ENCODE measurements at regions not wholly inside any gene's neighbourhood (a gene's known extent, or its start where the extent isn't known, plus 50 kb on each side); places are given as distances from the start of the nearest gene placed in this dataset.

DNA sequence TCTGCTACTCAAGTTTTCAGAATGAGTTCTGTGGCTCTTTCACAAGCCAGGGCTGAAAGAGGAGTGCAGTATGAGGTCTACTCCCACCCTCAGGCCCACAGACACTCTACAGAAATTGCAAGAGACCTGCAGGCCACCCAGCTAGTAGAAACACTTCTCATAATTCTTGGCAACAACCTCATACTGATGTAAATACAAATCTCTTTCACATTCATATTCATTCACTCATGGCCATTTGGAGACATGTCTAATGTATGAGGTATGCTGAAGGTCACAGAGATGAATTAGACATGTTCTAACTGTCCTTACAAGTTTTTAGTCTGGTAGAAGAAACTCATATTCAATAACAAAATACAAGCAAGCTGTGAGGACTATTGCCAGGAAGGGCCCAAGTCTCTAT lies 83.8 kb upstream of the KLHL29 start:
- Histone ChIP-seq H3K4me1 (peaks cover 0 to 3% (median 0%) of the 10 kb centered on the region in 12 donors), H3K27me3 (peaks cover 0 to 2% (median 0%) of the 10 kb centered on the region in 9 donors), H3K9me3 (no peaks in the 10 kb centered on the region), H3K4me3 (no peak overlapping the region), H3K36me3 (no peaks in the 10 kb centered on the region), H3K27ac (no peak overlapping the region)
- no peak for TF ChIP-seq POLR2A (IDR thresholded peaks at IDR 0.05)
- TF ChIP-seq, protein P1, sequence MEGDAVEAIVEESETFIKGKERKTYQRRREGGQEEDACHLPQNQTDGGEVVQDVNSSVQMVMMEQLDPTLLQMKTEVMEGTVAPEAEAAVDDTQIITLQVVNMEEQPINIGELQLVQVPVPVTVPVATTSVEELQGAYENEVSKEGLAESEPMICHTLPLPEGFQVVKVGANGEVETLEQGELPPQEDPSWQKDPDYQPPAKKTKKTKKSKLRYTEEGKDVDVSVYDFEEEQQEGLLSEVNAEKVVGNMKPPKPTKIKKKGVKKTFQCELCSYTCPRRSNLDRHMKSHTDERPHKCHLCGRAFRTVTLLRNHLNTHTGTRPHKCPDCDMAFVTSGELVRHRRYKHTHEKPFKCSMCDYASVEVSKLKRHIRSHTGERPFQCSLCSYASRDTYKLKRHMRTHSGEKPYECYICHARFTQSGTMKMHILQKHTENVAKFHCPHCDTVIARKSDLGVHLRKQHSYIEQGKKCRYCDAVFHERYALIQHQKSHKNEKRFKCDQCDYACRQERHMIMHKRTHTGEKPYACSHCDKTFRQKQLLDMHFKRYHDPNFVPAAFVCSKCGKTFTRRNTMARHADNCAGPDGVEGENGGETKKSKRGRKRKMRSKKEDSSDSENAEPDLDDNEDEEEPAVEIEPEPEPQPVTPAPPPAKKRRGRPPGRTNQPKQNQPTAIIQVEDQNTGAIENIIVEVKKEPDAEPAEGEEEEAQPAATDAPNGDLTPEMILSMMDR (IDR thresholded peaks at IDR 0.05) = no peak
- intact Hi-C loops (cut with DNase I) = no loop called here
- no peak for ATAC-seq
- DNase-seq = no peak

DNA sequence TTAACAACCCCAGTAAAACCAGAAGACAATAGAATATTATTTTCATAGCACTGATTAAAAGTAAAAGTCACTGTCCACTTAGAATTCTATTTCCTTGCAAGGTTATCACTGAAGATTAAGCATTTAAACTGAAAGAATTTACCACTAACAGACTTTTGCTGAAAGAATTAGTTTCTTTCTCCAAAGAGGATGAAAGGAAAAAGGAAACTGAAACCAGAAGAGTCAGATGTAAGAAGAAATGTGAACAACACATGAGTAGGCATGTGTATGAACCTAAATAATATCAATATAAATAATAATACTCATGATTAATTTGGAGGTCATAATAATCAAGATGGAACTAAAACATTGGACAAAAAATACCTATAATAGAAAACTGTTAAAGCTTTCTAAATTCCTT lies 82.4 kb upstream of the KLHL29 start:
- Histone ChIP-seq H3K27ac (no peak overlapping the region), H3K4me1 (peaks cover 0 to 3% (median 0%) of the 10 kb centered on the region in 12 donors), H3K9me3 (no peaks in the 10 kb centered on the region), H3K27me3 (no peaks in the 10 kb centered on the region), H3K36me3 (no peaks in the 10 kb centered on the region), H3K4me3 (no peak overlapping the region)
- ATAC-seq = no peak
- DNase-seq = no peak
- TF ChIP-seq, protein P1 (IDR thresholded peaks at IDR 0.05) = no peak
- no peak for TF ChIP-seq POLR2A (IDR thresholded peaks at IDR 0.05)
- intact Hi-C loops (cut with DNase I) = no loop called here

DNA sequence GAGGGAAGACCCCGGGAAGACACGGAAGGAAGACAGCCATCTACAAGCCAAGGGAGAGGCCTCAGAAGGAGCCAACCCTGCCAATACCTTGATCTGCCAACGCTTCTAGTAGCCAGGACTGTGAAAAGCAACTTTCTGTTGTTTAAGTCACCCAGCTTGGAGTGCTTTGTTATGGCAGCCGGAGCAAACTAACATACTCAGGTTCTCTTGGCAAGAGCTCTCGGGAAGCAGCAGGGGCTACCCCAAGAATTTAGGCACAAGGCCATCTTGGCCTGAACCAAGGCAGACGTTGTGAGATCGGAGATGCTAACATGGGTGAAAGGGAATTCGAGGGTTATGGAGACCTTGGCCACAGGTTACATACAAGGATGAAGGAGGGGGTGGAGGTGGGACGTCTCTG lies 78.6 kb upstream of the KLHL29 start:
- ATAC-seq (no peak), DNase-seq (no peak)
- peaks cover 0 to 3% (median 0%) of the 10 kb centered on the region in 9 donors for H3K27me3 ChIP-seq
- H3K4me3 ChIP-seq = no peak overlapping the region
- H3K27ac ChIP-seq = no peak overlapping the region
- WGBS, 4 donors = 80 to 82% (median 81%) methylated on average over 9 of the region's 9 CpGs
- H3K9me3 ChIP-seq = no peaks in the 10 kb centered on the region
- intact Hi-C loops (cut with DNase I) = no loop called here
- H3K4me1 ChIP-seq = peaks cover 0 to 3% (median 0%) of the 10 kb centered on the region in 12 donors
- TF ChIP-seq POLR2A (IDR thresholded peaks at IDR 0.05) = no peak
- TF ChIP-seq, protein P1 (IDR thresholded peaks at IDR 0.05) = no peak
- no peaks in the 10 kb centered on the region for H3K36me3 ChIP-seq

DNA sequence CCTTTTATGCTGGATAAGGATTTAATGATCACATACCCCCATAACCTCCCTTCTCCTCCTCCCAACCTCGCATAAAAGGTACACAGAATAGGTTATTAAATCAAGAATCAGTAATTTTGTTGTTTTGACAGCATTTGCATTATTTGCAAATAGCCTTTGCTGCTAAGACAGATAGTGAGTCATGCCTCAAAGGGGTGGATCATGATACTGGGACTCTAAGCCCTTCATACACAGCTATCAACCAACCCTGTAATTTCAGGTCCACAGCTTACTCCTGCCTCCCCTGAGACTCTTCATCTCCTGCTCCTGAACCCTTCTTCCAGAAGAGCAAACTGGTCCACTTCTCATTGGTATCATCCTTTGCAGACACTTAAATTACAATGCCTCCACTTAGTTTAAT lies 73.8 kb upstream of the KLHL29 start:
- Histone ChIP-seq H3K27ac (no peak overlapping the region), H3K4me3 (no peak overlapping the region), H3K36me3 (no peaks in the 10 kb centered on the region), H3K27me3 (peaks cover 0 to 3% (median 0%) of the 10 kb centered on the region in 9 donors), H3K4me1 (no peaks in the 10 kb centered on the region), H3K9me3 (no peaks in the 10 kb centered on the region)
- TF ChIP-seq, protein P1 (IDR thresholded peaks at IDR 0.05) = no peak
- no peak for TF ChIP-seq POLR2A (IDR thresholded peaks at IDR 0.05)
- ATAC-seq (no peak), DNase-seq (no peak)
- WGBS, 4 donors = 51 to 68% (median 54%) methylated on average over 1 of the region's 1 CpG
- intact Hi-C loops (cut with DNase I) = no loop called here

Measured in heart left ventricle (tissue), 16 donors.